T1000 (cell line): ENCODE measurements at regions not wholly inside any gene's neighbourhood (a gene's known extent, or its start where the extent isn't known, plus 50 kb on each side); places are given as distances from the start of the nearest gene placed in this dataset.

Source experiments
- DNase-seq: peaks from one replicate; lab custom pipeline; 2025; ENCODE audit warnings: mixed read lengths; lab: John Stamatoyannopoulos, UW

GRCh38 chr14:58846682-58847465 is 209.1 kb downstream of the DACT1 start:
- DNase-seq, result no peak

- DNase-seq, result no peak
Observed at GRCh38 chr14:58848365-58848764, 210.6 kb downstream of the DACT1 start.

- DNase-seq, result no peak
Observed at GRCh38 chr14:58849601-58850000, 211.8 kb downstream of the DACT1 start.

- DNase-seq, result no peak
Observed at GRCh38 chr14:58850011-58850410, 212.2 kb downstream of the DACT1 start.

GRCh38 chr14:58861586-58861985 is 223.8 kb downstream of the DACT1 start:
- DNase-seq, result no peak

- DNase-seq, result no peak
Observed at GRCh38 chr14:58862416-58863160, 224.8 kb downstream of the DACT1 start.

- DNase-seq, result no peak
Observed at GRCh38 chr14:58863661-58864345, 226.0 kb downstream of the DACT1 start.

- DNase-seq, result no peak
Observed at GRCh38 chr14:58864751-58865513, 227.2 kb downstream of the DACT1 start.

GRCh38 chr14:58865514-58866281 is 227.9 kb downstream of the DACT1 start:
- no peak for DNase-seq

- no peak for DNase-seq
Observed at GRCh38 chr14:58866391-58866790, 228.6 kb downstream of the DACT1 start.

- no peak for DNase-seq
Observed at GRCh38 chr14:58870961-58871360, 233.2 kb downstream of the DACT1 start.

- DNase-seq, result no peak
Observed at GRCh38 chr14:58871573-58871972, 233.8 kb downstream of the DACT1 start.

GRCh38 chr14:58872061-58872460 is 234.3 kb downstream of the DACT1 start:
- no peak for DNase-seq

GRCh38 chr14:58873228-58873953 is 235.6 kb downstream of the DACT1 start:
- DNase-seq, result no peak

GRCh38 chr14:58875613-58876012 is 237.9 kb downstream of the DACT1 start:
- DNase-seq, result no peak

- DNase-seq, result no peak
Observed at GRCh38 chr14:58876608-58877007, 238.8 kb downstream of the DACT1 start.

GRCh38 chr14:58878439-58879139 is 240.8 kb downstream of the DACT1 start:
- DNase-seq, result no peak

- DNase-seq, result no peak
Observed at GRCh38 chr14:58881433-58881832, 243.7 kb downstream of the DACT1 start.

- peak; percentile 21 for DNase-seq
Observed at GRCh38 chr14:58882577-58883018, 244.8 kb downstream of the DACT1 start.

- DNase-seq, result no peak
Observed at GRCh38 chr14:58884442-58884841, 246.7 kb downstream of the DACT1 start.
